ENCODE measurements at regions not wholly inside any gene's neighbourhood (a gene's known extent, or its start where the extent isn't known, plus 50 kb on each side); places are given as distances from the start of the nearest gene placed in this dataset.

GRCh38 chr2:215619989-215620388 is 184.1 kb upstream of the FN1 start:
- no peak overlapping the region for H3K4me3 ChIP-seq (ENCODE audit: low read depth, low read length)
- no peak for TF ChIP-seq CTCF (IDR thresholded peaks at IDR 0.05; ENCODE audit: insufficient read depth, low read length, severe bottlenecking)
- DNase-seq (ENCODE audit: low read depth) (no peak), FAIRE-seq (no peak)
- H3K36me3 ChIP-seq (ENCODE audit: control insufficient read depth, insufficient read depth, low read length), result no peaks in the 10 kb centered on the region
- H3K27me3 ChIP-seq (ENCODE audit: control insufficient read depth, insufficient read depth, low read length), result no peaks in the 10 kb centered on the region

GRCh38 chr2:215619022-215619958 is 183.4 kb upstream of the FN1 start:
- H3K4me3 ChIP-seq (ENCODE audit: low read depth, low read length), result no peak overlapping the region
- FAIRE-seq (no peak), DNase-seq (ENCODE audit: low read depth) (no peak)
- H3K36me3 ChIP-seq (ENCODE audit: control insufficient read depth, insufficient read depth, low read length), result no peaks in the 10 kb centered on the region
- TF ChIP-seq CTCF (IDR thresholded peaks at IDR 0.05; ENCODE audit: insufficient read depth, low read length, severe bottlenecking), result no peak
- H3K27me3 ChIP-seq (ENCODE audit: control insufficient read depth, insufficient read depth, low read length), result no peaks in the 10 kb centered on the region

GRCh38 chr2:215618145-215618544 is 182.3 kb upstream of the FN1 start:
- no peak for TF ChIP-seq CTCF (IDR thresholded peaks at IDR 0.05; ENCODE audit: insufficient read depth, low read length, severe bottlenecking)
- no peaks in the 10 kb centered on the region for H3K36me3 ChIP-seq (ENCODE audit: control insufficient read depth, insufficient read depth, low read length)
- DNase-seq (ENCODE audit: low read depth), result no peak
- no peak for FAIRE-seq
- H3K4me3 ChIP-seq (ENCODE audit: low read depth, low read length), result no peak overlapping the region
- no peaks in the 10 kb centered on the region for H3K27me3 ChIP-seq (ENCODE audit: control insufficient read depth, insufficient read depth, low read length)

GRCh38 chr2:215617060-215617824 is 181.4 kb upstream of the FN1 start:
- TF ChIP-seq CTCF (IDR thresholded peaks at IDR 0.05; ENCODE audit: insufficient read depth, low read length, severe bottlenecking), result no peak
- Histone ChIP-seq H3K4me3 (ENCODE audit: low read depth, low read length) (no peak overlapping the region), H3K27me3 (ENCODE audit: control insufficient read depth, insufficient read depth, low read length) (no peaks in the 10 kb centered on the region), H3K36me3 (ENCODE audit: control insufficient read depth, insufficient read depth, low read length) (no peaks in the 10 kb centered on the region)
- DNase-seq (ENCODE audit: low read depth), result no peak
- FAIRE-seq, result no peak

GRCh38 chr2:215615803-215616174 is 179.9 kb upstream of the FN1 start:
- no peak for FAIRE-seq

More at GRCh38 chr2:215615803-215616174, 179.9 kb upstream of the FN1 start:
- no peaks in the 10 kb centered on the region for H3K36me3 ChIP-seq (ENCODE audit: control insufficient read depth, insufficient read depth, low read length)
- no peak overlapping the region for H3K4me3 ChIP-seq (ENCODE audit: low read depth, low read length)
- no peaks in the 10 kb centered on the region for H3K27me3 ChIP-seq (ENCODE audit: control insufficient read depth, insufficient read depth, low read length)
- no peak for DNase-seq (ENCODE audit: low read depth)
- no peak for TF ChIP-seq CTCF (IDR thresholded peaks at IDR 0.05; ENCODE audit: insufficient read depth, low read length, severe bottlenecking)
